C4-2B (cell line): ENCODE measurements at regions not wholly inside any gene's neighbourhood (a gene's known extent, or its start where the extent isn't known, plus 50 kb on each side); places are given as distances from the start of the nearest gene placed in this dataset.

Experiments used
- ZFX ChIP-seq: fragments of 450-650 bp; IDR thresholded peaks from 2 replicates; pipeline ENCODE4 v1.6.1; 2017
- TF ChIP-seq, protein P1 (sequence below): fragments of 450-650 bp; conservative IDR thresholded peaks from 2 replicates; pipeline ENCODE4 v1.5.1; 2017; ENCODE audit warnings: mild to moderate bottlenecking

DNA sequence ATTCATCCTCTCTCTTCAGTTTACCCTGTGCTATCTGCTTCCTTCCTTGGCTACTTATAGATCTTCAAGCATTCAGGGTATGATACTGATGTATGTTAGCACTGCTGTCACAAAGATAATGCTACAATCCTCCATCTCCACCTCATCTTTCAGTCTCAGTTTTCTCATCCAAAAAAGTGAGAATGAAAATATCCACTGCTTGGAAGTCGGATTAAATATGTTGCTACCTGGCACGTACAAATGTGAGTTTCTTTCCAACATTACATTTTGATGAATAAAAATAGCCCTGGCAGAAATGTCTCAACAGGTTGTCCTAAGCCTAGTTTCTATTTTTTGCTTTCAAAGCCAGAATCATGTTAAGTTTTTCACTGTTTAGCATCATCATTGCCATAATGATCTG is 149.9 kb downstream of the PTPN11 start:
- TF ChIP-seq, protein P1, sequence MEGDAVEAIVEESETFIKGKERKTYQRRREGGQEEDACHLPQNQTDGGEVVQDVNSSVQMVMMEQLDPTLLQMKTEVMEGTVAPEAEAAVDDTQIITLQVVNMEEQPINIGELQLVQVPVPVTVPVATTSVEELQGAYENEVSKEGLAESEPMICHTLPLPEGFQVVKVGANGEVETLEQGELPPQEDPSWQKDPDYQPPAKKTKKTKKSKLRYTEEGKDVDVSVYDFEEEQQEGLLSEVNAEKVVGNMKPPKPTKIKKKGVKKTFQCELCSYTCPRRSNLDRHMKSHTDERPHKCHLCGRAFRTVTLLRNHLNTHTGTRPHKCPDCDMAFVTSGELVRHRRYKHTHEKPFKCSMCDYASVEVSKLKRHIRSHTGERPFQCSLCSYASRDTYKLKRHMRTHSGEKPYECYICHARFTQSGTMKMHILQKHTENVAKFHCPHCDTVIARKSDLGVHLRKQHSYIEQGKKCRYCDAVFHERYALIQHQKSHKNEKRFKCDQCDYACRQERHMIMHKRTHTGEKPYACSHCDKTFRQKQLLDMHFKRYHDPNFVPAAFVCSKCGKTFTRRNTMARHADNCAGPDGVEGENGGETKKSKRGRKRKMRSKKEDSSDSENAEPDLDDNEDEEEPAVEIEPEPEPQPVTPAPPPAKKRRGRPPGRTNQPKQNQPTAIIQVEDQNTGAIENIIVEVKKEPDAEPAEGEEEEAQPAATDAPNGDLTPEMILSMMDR = no peak
- no peak for TF ChIP-seq ZFX
